Neural progenitor cell (in vitro differentiated cells): ENCODE measurements at regions not wholly inside any gene's neighbourhood (a gene's known extent, or its start where the extent isn't known, plus 50 kb on each side); places are given as distances from the start of the nearest gene placed in this dataset.

Experiments
- DNase-seq: peaks from one replicate; pipeline ENCODE4 v3.0.0-alpha.2; 2016; ENCODE audit warnings: low spot score
- H2AFZ ChIP-seq: fragments of 200-600 bp; sonication (generic); replicated peaks from 2 replicates; pipeline ENCODE4 v1.6.1; 2016; ENCODE audit warnings: antibody characterized with exemption
- H3F3A ChIP-seq: fragments of 200-600 bp; sonication (generic); 2 replicates; pipeline ENCODE4 v1.6.1; 2016; ENCODE audit warnings: antibody characterized with exemption, low read depth
- H3K27ac ChIP-seq: fragments of 200-600 bp; sonication (generic); 2 replicates; pipeline ENCODE4 v1.5.1; 2016; ENCODE audit warnings: mild to moderate bottlenecking
- H3K27me3 ChIP-seq: fragments of 200-600 bp; sonication (generic); 2 replicates; pipeline ENCODE4 v1.6.1; 2016; ENCODE audit warnings: mild to moderate bottlenecking, moderate library complexity
- H3K36me3 ChIP-seq: fragments of 200-600 bp; sonication (generic); 2 replicates; pipeline ENCODE4 v1.5.1; 2016
- H3K4me1 ChIP-seq: fragments of 200-600 bp; sonication (generic); 2 replicates; pipeline ENCODE4 v1.6.1; 2016; ENCODE audit warnings: mixed run types
- H3K4me2 ChIP-seq: fragments of 200-600 bp; sonication (generic); 2 replicates; pipeline ENCODE4 v1.6.1; 2016
- H3K4me3 ChIP-seq: fragments of 200-600 bp; sonication (generic); 2 replicates; pipeline ENCODE4 v1.5.1; 2016
- H3K79me2 ChIP-seq: fragments of 200-600 bp; sonication (generic); 2 replicates; pipeline ENCODE4 v1.6.1; 2016; ENCODE audit warnings: low read depth
- H3K9ac ChIP-seq: fragments of 200-600 bp; sonication (generic); 2 replicates; pipeline ENCODE4 v1.6.1; 2016
- H3K9me3 ChIP-seq: fragments of 200-600 bp; sonication (generic); 2 replicates; pipeline ENCODE4 v1.5.1; 2016; ENCODE audit warnings: low read depth
- H4K20me1 ChIP-seq: fragments of 200-600 bp; sonication (generic); 2 replicates; pipeline ENCODE4 v1.6.1; 2016; ENCODE audit warnings: low read depth
- H3K27ac Mint-ChIP-seq: 3 replicates; pipeline ENCODE4 v1.8.0; 2021; ENCODE audit warnings: mixed read lengths
- H3K27me3 Mint-ChIP-seq: 2 replicates; pipeline ENCODE4 v1.8.0; 2022; ENCODE audit warnings: low read depth, mild to moderate bottlenecking, inconsistent platforms, moderate library complexity, mixed read lengths; ENCODE audit not compliant: insufficient read depth
- H3K36me3 Mint-ChIP-seq: 3 replicates; pipeline ENCODE4 v1.8.0; 2021; ENCODE audit warnings: mixed read lengths
- H3K4me1 Mint-ChIP-seq: 3 replicates; pipeline ENCODE4 v1.8.0; 2021; ENCODE audit warnings: mixed read lengths
- H3K4me3 Mint-ChIP-seq: 3 replicates; pipeline ENCODE4 v1.8.0; 2021; ENCODE audit warnings: mild to moderate bottlenecking, moderate library complexity, mixed read lengths
- H3K9me3 Mint-ChIP-seq: 3 replicates; pipeline ENCODE4 v1.8.0; 2020; ENCODE audit warnings: mixed read lengths
- EZH2 ChIP-seq: fragments of 200-600 bp; sonication (generic); IDR thresholded peaks from 2 replicates; pipeline ENCODE4 v1.6.1; 2017; ENCODE audit warnings: antibody characterized with exemption, mild to moderate bottlenecking, moderate library complexity
- EZH2phosphoT487 ChIP-seq: fragments of 200-600 bp; sonication (generic); IDR thresholded peaks from 2 replicates; pipeline ENCODE4 v1.6.1; 2017; ENCODE audit warnings: antibody characterized with exemption
- TF ChIP-seq, protein P1 (sequence below): fragments of 200-600 bp; sonication (generic); IDR thresholded peaks from 2 replicates; pipeline ENCODE4 v1.5.1; 2017; ENCODE audit warnings: antibody characterized with exemption, mild to moderate bottlenecking

- no peak overlapping the region for H3K27ac ChIP-seq
- H3K27me3 Mint-ChIP-seq = no peaks in the 10 kb centered on the region
- H3K4me3 ChIP-seq = no peak overlapping the region
Measured at GRCh38 chr2:138221358-138221757, 257.1 kb downstream of the HNMT start.

DNA sequence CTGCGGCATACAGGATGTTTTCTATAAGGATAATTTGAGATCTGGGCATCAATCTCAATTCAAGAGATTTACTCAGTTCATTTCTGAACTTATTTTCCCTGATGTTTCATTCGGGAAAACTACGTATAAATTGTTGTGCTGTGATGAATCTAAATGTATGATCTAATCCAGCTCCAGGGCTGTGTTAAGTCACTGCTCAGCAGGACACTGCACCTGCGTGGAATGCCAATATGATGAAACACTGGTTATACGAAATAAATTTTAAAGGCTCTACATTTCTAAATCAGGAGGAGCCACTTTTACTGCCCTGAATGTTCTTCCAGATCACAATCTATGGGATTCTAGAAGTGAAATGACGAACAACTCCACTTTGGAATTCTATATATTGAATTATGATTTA, 259.0 kb downstream of the HNMT start:
- H3K36me3 Mint-ChIP-seq = no peaks in the 10 kb centered on the region
- Histone ChIP-seq H2AFZ (no peak overlapping the region), H3K36me3 (no peaks in the 10 kb centered on the region), H3K9ac (no peak overlapping the region), H3K4me1 (no peaks in the 10 kb centered on the region), H4K20me1 (no peaks in the 10 kb centered on the region), H3K4me3 (no peak overlapping the region), H3K79me2 (no peaks in the 10 kb centered on the region), H3K27ac (no peak overlapping the region), H3K9me3 (no peaks in the 10 kb centered on the region), H3K4me2 (no peak overlapping the region), H3F3A (no peaks in the 10 kb centered on the region), H3K27me3 (no peaks in the 10 kb centered on the region)
- no peaks in the 10 kb centered on the region for H3K4me1 Mint-ChIP-seq
- H3K27ac Mint-ChIP-seq = no peak overlapping the region
- DNase-seq = no peak
- TF ChIP-seq, protein P1, sequence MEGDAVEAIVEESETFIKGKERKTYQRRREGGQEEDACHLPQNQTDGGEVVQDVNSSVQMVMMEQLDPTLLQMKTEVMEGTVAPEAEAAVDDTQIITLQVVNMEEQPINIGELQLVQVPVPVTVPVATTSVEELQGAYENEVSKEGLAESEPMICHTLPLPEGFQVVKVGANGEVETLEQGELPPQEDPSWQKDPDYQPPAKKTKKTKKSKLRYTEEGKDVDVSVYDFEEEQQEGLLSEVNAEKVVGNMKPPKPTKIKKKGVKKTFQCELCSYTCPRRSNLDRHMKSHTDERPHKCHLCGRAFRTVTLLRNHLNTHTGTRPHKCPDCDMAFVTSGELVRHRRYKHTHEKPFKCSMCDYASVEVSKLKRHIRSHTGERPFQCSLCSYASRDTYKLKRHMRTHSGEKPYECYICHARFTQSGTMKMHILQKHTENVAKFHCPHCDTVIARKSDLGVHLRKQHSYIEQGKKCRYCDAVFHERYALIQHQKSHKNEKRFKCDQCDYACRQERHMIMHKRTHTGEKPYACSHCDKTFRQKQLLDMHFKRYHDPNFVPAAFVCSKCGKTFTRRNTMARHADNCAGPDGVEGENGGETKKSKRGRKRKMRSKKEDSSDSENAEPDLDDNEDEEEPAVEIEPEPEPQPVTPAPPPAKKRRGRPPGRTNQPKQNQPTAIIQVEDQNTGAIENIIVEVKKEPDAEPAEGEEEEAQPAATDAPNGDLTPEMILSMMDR = no peak
- no peak for TF ChIP-seq EZH2
- TF ChIP-seq EZH2phosphoT487 = no peak
- no peak overlapping the region for H3K4me3 Mint-ChIP-seq
- no peaks in the 10 kb centered on the region for H3K27me3 Mint-ChIP-seq
- no peaks in the 10 kb centered on the region for H3K9me3 Mint-ChIP-seq

More at GRCh38 chr2:138221358-138221757, 257.1 kb downstream of the HNMT start:
- H3K4me1 Mint-ChIP-seq = no peaks in the 10 kb centered on the region
- H2AFZ ChIP-seq = no peak overlapping the region
- H3K4me2 ChIP-seq = no peak overlapping the region
- no peak overlapping the region for H3K4me3 Mint-ChIP-seq
- H3K27me3 ChIP-seq = no peaks in the 10 kb centered on the region
- no peaks in the 10 kb centered on the region for H3F3A ChIP-seq
- DNase-seq = no peak
- H3K27ac Mint-ChIP-seq = no peak overlapping the region
- no peaks in the 10 kb centered on the region for H3K36me3 ChIP-seq
- no peaks in the 10 kb centered on the region for H4K20me1 ChIP-seq
- TF ChIP-seq, protein P1 = no peak
- TF ChIP-seq EZH2phosphoT487 (no peak), EZH2 (no peak)
- no peaks in the 10 kb centered on the region for H3K9me3 Mint-ChIP-seq
- no peaks in the 10 kb centered on the region for H3K36me3 Mint-ChIP-seq
- no peaks in the 10 kb centered on the region for H3K9me3 ChIP-seq
- no peaks in the 10 kb centered on the region for H3K4me1 ChIP-seq
- no peaks in the 10 kb centered on the region for H3K79me2 ChIP-seq
- no peak overlapping the region for H3K9ac ChIP-seq

DNA sequence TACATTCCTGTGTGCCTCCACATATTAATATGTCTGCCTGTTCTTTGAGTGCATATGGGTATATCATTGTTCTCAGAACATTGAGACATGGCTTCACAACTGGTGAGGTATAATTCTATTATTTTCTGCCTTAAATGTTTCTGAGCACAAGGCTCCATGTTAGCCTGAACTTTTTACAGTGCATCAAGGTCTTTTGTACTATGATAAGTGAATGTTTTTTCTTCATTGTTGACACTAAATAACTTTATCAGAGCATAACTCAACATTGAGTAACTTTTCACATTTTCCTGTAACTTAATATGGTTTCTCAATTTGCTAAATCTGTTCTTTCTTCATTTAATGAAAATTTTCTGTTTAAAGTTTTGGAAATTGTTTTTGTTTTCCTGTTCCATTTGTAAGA, 262.9 kb downstream of the HNMT start:
- Histone ChIP-seq H3K4me3 (no peak overlapping the region), H3K9ac (no peak overlapping the region), H3K36me3 (no peaks in the 10 kb centered on the region), H3K4me2 (no peak overlapping the region), H4K20me1 (no peaks in the 10 kb centered on the region), H3K79me2 (no peaks in the 10 kb centered on the region), H2AFZ (no peak overlapping the region), H3F3A (no peaks in the 10 kb centered on the region), H3K9me3 (no peaks in the 10 kb centered on the region), H3K4me1 (no peaks in the 10 kb centered on the region), H3K27me3 (no peaks in the 10 kb centered on the region), H3K27ac (no peak overlapping the region)
- H3K36me3 Mint-ChIP-seq = no peaks in the 10 kb centered on the region
- DNase-seq = no peak
- H3K27me3 Mint-ChIP-seq = no peaks in the 10 kb centered on the region
- no peaks in the 10 kb centered on the region for H3K4me1 Mint-ChIP-seq
- TF ChIP-seq, protein P1 = no peak
- no peak for TF ChIP-seq EZH2phosphoT487
- no peak for TF ChIP-seq EZH2
- H3K9me3 Mint-ChIP-seq = no peaks in the 10 kb centered on the region
- no peak overlapping the region for H3K4me3 Mint-ChIP-seq
- no peak overlapping the region for H3K27ac Mint-ChIP-seq
